Hypothalamus (tissue), 51 donors: ENCODE measurements at regions not wholly inside any gene's neighbourhood (a gene's known extent, or its start where the extent isn't known, plus 50 kb on each side); places are given as distances from the start of the nearest gene placed in this dataset.
"Not testable (repeated sequence)": the region's sequence is repeated elsewhere in the genome, so short reads cannot be mapped to it uniquely, and the experiment has no call there.

ENCODE experiments used
- DNase-seq, 51 donors: peaks; one replicate each; lab custom pipeline; 2025; lab: John Stamatoyannopoulos, UW

GRCh38 chr13:18837986-18838629 is 343.5 kb downstream of the TUBA3C start:
- not testable (repeated sequence) for DNase-seq

- not testable (repeated sequence) for DNase-seq
These were observed 344.4 kb downstream of the TUBA3C start for GRCh38 chr13:18837179-18837745.

GRCh38 chr13:18836371-18837178 is 345.0 kb downstream of the TUBA3C start:
- not testable (repeated sequence) for DNase-seq

GRCh38 chr13:18835754-18836153 is 345.9 kb downstream of the TUBA3C start:
- not testable (repeated sequence) for DNase-seq

- not testable (repeated sequence) for DNase-seq
These were observed 356.9 kb downstream of the TUBA3C start for GRCh38 chr13:18824678-18825077.

GRCh38 chr13:18822655-18823639 is 358.7 kb downstream of the TUBA3C start:
- not testable (repeated sequence) for DNase-seq

GRCh38 chr13:18773988-18774387 is 407.6 kb downstream of the TUBA3C start:
- DNase-seq, result not testable (repeated sequence)

- DNase-seq, result not testable (repeated sequence)
These were observed 439.9 kb downstream of the TUBA3C start for GRCh38 chr13:18741696-18742095.

GRCh38 chr13:18739310-18739709 is 442.3 kb downstream of the TUBA3C start:
- no peak for DNase-seq

GRCh38 chr13:18738086-18738485 is 443.5 kb downstream of the TUBA3C start:
- DNase-seq, result not testable (repeated sequence)

GRCh38 chr13:18727138-18727537 is 454.5 kb downstream of the TUBA3C start:
- DNase-seq, result not testable (repeated sequence)

- not testable (repeated sequence) for DNase-seq
These were observed 455.1 kb downstream of the TUBA3C start for GRCh38 chr13:18726524-18726923.

GRCh38 chr13:18725242-18725822 is 456.3 kb downstream of the TUBA3C start:
- DNase-seq, result not testable (repeated sequence)

GRCh38 chr13:18714889-18715288 is 466.7 kb downstream of the TUBA3C start:
- no peak for DNase-seq

- DNase-seq, result not testable (repeated sequence)
These were observed 471.0 kb downstream of the TUBA3C start for GRCh38 chr13:18710673-18711072.

GRCh38 chr13:18706538-18706937 is 475.1 kb downstream of the TUBA3C start:
- DNase-seq, result not testable (repeated sequence)

- DNase-seq, result not testable (repeated sequence)
These were observed 479.0 kb downstream of the TUBA3C start for GRCh38 chr13:18702464-18703247.

GRCh38 chr13:18698332-18698731 is 483.3 kb downstream of the TUBA3C start:
- not testable (repeated sequence) for DNase-seq

- not testable (repeated sequence) for DNase-seq
These were observed 483.8 kb downstream of the TUBA3C start for GRCh38 chr13:18697851-18698250.
